Ishikawa (cell line): ENCODE measurements at regions not wholly inside any gene's neighbourhood (a gene's known extent, or its start where the extent isn't known, plus 50 kb on each side); places are given as distances from the start of the nearest gene placed in this dataset.

Experiments
- CEBPB ChIP-seq: IDR thresholded peaks from 2 replicates; pipeline ENCODE4 v1.6.1; 2012
- CREB1 ChIP-seq: IDR thresholded peaks from 2 replicates; pipeline ENCODE4 v1.6.1; 2012; ENCODE audit warnings: low read depth
- EGR1 ChIP-seq: IDR thresholded peaks from 2 replicates; pipeline ENCODE4 v1.6.1; 2012
- EP300 ChIP-seq: IDR thresholded peaks from 2 replicates; pipeline ENCODE4 v1.6.1; 2012; ENCODE audit warnings: borderline replicate concordance
- FOXM1 ChIP-seq: IDR thresholded peaks from 2 replicates; pipeline ENCODE4 v1.6.1; 2012; ENCODE audit warnings: low read depth, borderline replicate concordance
- MAX ChIP-seq: IDR thresholded peaks from 2 replicates; pipeline ENCODE4 v1.6.1; 2012
- NFIC ChIP-seq: IDR thresholded peaks from 2 replicates; pipeline ENCODE4 v1.6.1; 2012
- RAD21 ChIP-seq: IDR thresholded peaks from 2 replicates; pipeline ENCODE4 v1.6.1; 2012; ENCODE audit warnings: low read depth
- REST ChIP-seq: IDR thresholded peaks from 2 replicates; pipeline ENCODE4 v1.6.1; 2012; ENCODE audit warnings: low read depth, mild to moderate bottlenecking
- TAF1 ChIP-seq: IDR thresholded peaks from 2 replicates; pipeline ENCODE4 v1.6.1; 2012; ENCODE audit warnings: low read depth, mild to moderate bottlenecking
- TCF12 ChIP-seq: IDR thresholded peaks from 2 replicates; pipeline ENCODE4 v1.6.1; 2012; ENCODE audit warnings: low read depth
- TEAD4 ChIP-seq: IDR thresholded peaks from 2 replicates; pipeline ENCODE4 v1.6.1; 2012
- USF1 ChIP-seq: IDR thresholded peaks from 2 replicates; pipeline ENCODE4 v1.6.1; 2012
- YY1 ChIP-seq: IDR thresholded peaks from 2 replicates; pipeline ENCODE4 v1.6.1; 2012; ENCODE audit warnings: low read depth
- ZBTB7A ChIP-seq: IDR thresholded peaks from 2 replicates; pipeline ENCODE4 v1.6.1; 2012; ENCODE audit warnings: low read depth

GRCh38 chrX:46381630-46382029, 163.6 kb downstream of the ZNF674 start:
- peak; percentile 35; the same call in 1 of the 2 replicates for TF ChIP-seq RAD21
- TF ChIP-seq ZBTB7A, result no peak

GRCh38 chrX:46380148-46380752, 165.0 kb downstream of the ZNF674 start:
- TF ChIP-seq REST (no peak), NFIC (no peak), ZBTB7A (no peak), USF1 (no peak), FOXM1 (no peak), EGR1 (no peak), YY1 (no peak), TEAD4 (no peak), TAF1 (no peak), RAD21 (no peak), CEBPB (no peak), EP300 (no peak), CREB1 (no peak), MAX (no peak), TCF12 (no peak)

- TF ChIP-seq RAD21 (peak; percentile 72), CREB1 (no peak)
Observed at GRCh38 chrX:46376246-46376885, 168.9 kb downstream of the ZNF674 start.

- no peak for TF ChIP-seq USF1
Observed at GRCh38 chrX:46375831-46376230, 169.4 kb downstream of the ZNF674 start.

- TF ChIP-seq CREB1 (no peak), TEAD4 (no peak), MAX (no peak)
Observed at GRCh38 chrX:46374371-46374770, 170.8 kb downstream of the ZNF674 start.

- TF ChIP-seq TCF12, result no peak
- TF ChIP-seq CEBPB, result peak; percentile 43
Observed at GRCh38 chrX:46367491-46367890, 177.7 kb downstream of the ZNF674 start.

- TF ChIP-seq ZBTB7A (no peak), TEAD4 (no peak), CREB1 (no peak), YY1 (no peak), TAF1 (no peak), USF1 (no peak), FOXM1 (no peak), NFIC (no peak), EGR1 (no peak), TCF12 (no peak), MAX (no peak), RAD21 (no peak)
Observed at GRCh38 chrX:46366381-46367207, 178.6 kb downstream of the ZNF674 start.

- TF ChIP-seq EP300 (no peak), EGR1 (no peak), MAX (no peak), ZBTB7A (no peak), USF1 (no peak), YY1 (no peak)
Observed at GRCh38 chrX:46354481-46354880, 190.7 kb downstream of the ZNF674 start.
